ENCODE measurements at regions not wholly inside any gene's neighbourhood (a gene's known extent, or its start where the extent isn't known, plus 50 kb on each side); places are given as distances from the start of the nearest gene placed in this dataset.
"Not testable (repeated sequence)": the region's sequence is repeated elsewhere in the genome, so short reads cannot be mapped to it uniquely, and the experiment has no call there.

GRCh38 chr1:121545899-121546298 is 361.1 kb downstream of the SRGAP2C start:
- TF ChIP-seq CTCF (conservative IDR thresholded peaks at IDR 0.05; ENCODE audit: low read depth, low read length); EZH2 (IDR thresholded peaks at IDR 0.05; ENCODE audit: borderline replicate concordance, low read depth, low read length, poor library complexity, severe bottlenecking): not testable (repeated sequence)
